ENCODE measurements at regions not wholly inside any gene's neighbourhood (a gene's known extent, or its start where the extent isn't known, plus 50 kb on each side); places are given as distances from the start of the nearest gene placed in this dataset.

- H3K27me3 ChIP-seq, result no peaks in the 10 kb centered on the region
- no peaks in the 10 kb centered on the region for H3K4me1 ChIP-seq
- 67 to 91% methylated on average over 1 to 4 of the region's 4 CpGs for WGBS, 2 donors (ENCODE audit: low coverage in 1 of 2)
- H3K4me3 ChIP-seq, result no peak overlapping the region
- no peaks in the 10 kb centered on the region for H3K9me3 ChIP-seq
- no peaks in the 10 kb centered on the region for H3K36me3 ChIP-seq
- no peak overlapping the region for H3K27ac ChIP-seq
- TF ChIP-seq POLR2AphosphoS5 (IDR thresholded peaks at IDR 0.05) (no peak), POLR2A (IDR thresholded peaks at IDR 0.05) (no peak), CTCF (IDR thresholded peaks at IDR 0.05) (no peak), EP300 (IDR thresholded peaks at IDR 0.05) (no peak)
- no peak for ATAC-seq
These were observed 221.0 kb upstream of the GPRIN3 start for GRCh38 chr4:89528526-89529133.

GRCh38 chr4:89521826-89522225 lies 214.2 kb upstream of the GPRIN3 start:
- no peak for ATAC-seq
- no peak overlapping the region for H3K4me3 ChIP-seq
- H3K27me3 ChIP-seq, result peaks cover 3% of the 10 kb centered on the region
- TF ChIP-seq POLR2AphosphoS5 (IDR thresholded peaks at IDR 0.05), result no peak
- TF ChIP-seq POLR2A (IDR thresholded peaks at IDR 0.05), result no peak
- no peak for TF ChIP-seq EP300 (IDR thresholded peaks at IDR 0.05)
- no peak for TF ChIP-seq CTCF (IDR thresholded peaks at IDR 0.05)
- no peaks in the 10 kb centered on the region for H3K4me1 ChIP-seq
- 63 to 94% methylated on average over 2 to 4 of the region's 4 CpGs for WGBS, 2 donors (ENCODE audit: low coverage in 1 of 2)
- H3K9me3 ChIP-seq, result no peaks in the 10 kb centered on the region
- H3K27ac ChIP-seq, result no peak overlapping the region
- no peaks in the 10 kb centered on the region for H3K36me3 ChIP-seq

- no peaks in the 10 kb centered on the region for H3K9me3 ChIP-seq
- H3K4me1 ChIP-seq, result no peaks in the 10 kb centered on the region
- no peak for ATAC-seq
- WGBS, 2 donors (ENCODE audit: low coverage in 1 of 2), result 78 to 93% methylated on average over 3 of the region's 3 CpGs
- no peaks in the 10 kb centered on the region for H3K36me3 ChIP-seq
- no peak overlapping the region for H3K4me3 ChIP-seq
- H3K27me3 ChIP-seq, result peaks cover 7% of the 10 kb centered on the region
- TF ChIP-seq POLR2A (IDR thresholded peaks at IDR 0.05) (no peak), POLR2AphosphoS5 (IDR thresholded peaks at IDR 0.05) (no peak), EP300 (IDR thresholded peaks at IDR 0.05) (no peak), CTCF (IDR thresholded peaks at IDR 0.05) (no peak)
- no peak overlapping the region for H3K27ac ChIP-seq
These were observed 212.2 kb upstream of the GPRIN3 start for GRCh38 chr4:89519771-89520320.

GRCh38 chr4:89518259-89518658 lies 210.7 kb upstream of the GPRIN3 start:
- Histone ChIP-seq H3K27ac (no peak overlapping the region), H3K36me3 (no peaks in the 10 kb centered on the region), H3K4me1 (no peaks in the 10 kb centered on the region), H3K9me3 (no peaks in the 10 kb centered on the region), H3K27me3 (peaks cover 7% of the 10 kb centered on the region), H3K4me3 (no peak overlapping the region)
- no peak for ATAC-seq
- TF ChIP-seq POLR2AphosphoS5 (IDR thresholded peaks at IDR 0.05) (no peak), POLR2A (IDR thresholded peaks at IDR 0.05) (no peak), EP300 (IDR thresholded peaks at IDR 0.05) (no peak)
- 71 to 80% methylated on average over 4 of the region's 4 CpGs for WGBS, 2 donors (ENCODE audit: low coverage in 1 of 2)

GRCh38 chr4:89514811-89515210 lies 207.2 kb upstream of the GPRIN3 start:
- Histone ChIP-seq H3K27me3 (peaks cover 4% of the 10 kb centered on the region), H3K27ac (no peak overlapping the region), H3K9me3 (no peaks in the 10 kb centered on the region), H3K4me1 (no peaks in the 10 kb centered on the region), H3K36me3 (no peaks in the 10 kb centered on the region), H3K4me3 (no peak overlapping the region)
- TF ChIP-seq POLR2A (IDR thresholded peaks at IDR 0.05) (no peak), CTCF (IDR thresholded peaks at IDR 0.05) (no peak), EP300 (IDR thresholded peaks at IDR 0.05) (no peak), POLR2AphosphoS5 (IDR thresholded peaks at IDR 0.05) (no peak)
- 81 to 82% methylated on average over 3 of the region's 3 CpGs for WGBS, 2 donors (ENCODE audit: low coverage in 1 of 2)
- ATAC-seq, result no peak
